C4-2B (cell line): ENCODE measurements at regions not wholly inside any gene's neighbourhood (a gene's known extent, or its start where the extent isn't known, plus 50 kb on each side); places are given as distances from the start of the nearest gene placed in this dataset.

Experiments used
- CTCF ChIP-seq: fragments of 450-650 bp; conservative IDR thresholded peaks from 2 replicates; pipeline ENCODE4 v1.5.1; 2017; ENCODE audit warnings: mild to moderate bottlenecking
- ZFX ChIP-seq: fragments of 450-650 bp; IDR thresholded peaks from 2 replicates; pipeline ENCODE4 v1.6.1; 2017

GRCh38 chr4:137360761-137361160 lies 171.5 kb downstream of the PCDH18 start:
- TF ChIP-seq CTCF (no peak), ZFX (no peak)
